Fibroblast of lung (primary cell): ENCODE measurements at regions not wholly inside any gene's neighbourhood (a gene's known extent, or its start where the extent isn't known, plus 50 kb on each side); places are given as distances from the start of the nearest gene placed in this dataset.

Experiments used
- DNase-seq, 2 donors: peaks; one replicate each; pipeline versions ENCODE4 v3.0.0 to v3.0.0-alpha.2; 2010; ENCODE audit warnings: low read depth in 2 of 2
- H2AFZ ChIP-seq: 2 replicates; pipeline ENCODE4 v1.5.1; 2012; ENCODE audit warnings: low read length, control low read depth, inconsistent platforms
- H3K27ac ChIP-seq: 2 replicates; pipeline ENCODE4 v1.5.1; 2011; ENCODE audit warnings: low read length, control low read depth; ENCODE audit not compliant: insufficient read depth
- H3K27me3 ChIP-seq: 2 replicates; pipeline ENCODE4 v1.5.1; 2011; ENCODE audit warnings: mild to moderate bottlenecking, low read length; ENCODE audit not compliant: control insufficient read depth, insufficient read depth
- H3K36me3 ChIP-seq: 2 replicates; pipeline ENCODE4 v1.5.1; 2011; ENCODE audit warnings: low read length; ENCODE audit not compliant: control insufficient read depth, insufficient read depth
- H3K4me1 ChIP-seq: 2 replicates; pipeline ENCODE4 v1.5.1; 2011; ENCODE audit warnings: low read length; ENCODE audit not compliant: control insufficient read depth, insufficient read depth; ENCODE audit errors: extremely low read depth
- H3K4me2 ChIP-seq: 2 replicates; pipeline ENCODE4 v1.5.1; 2011; ENCODE audit warnings: low read length, control low read depth; ENCODE audit not compliant: insufficient read depth; ENCODE audit errors: extremely low read depth
- H3K4me3 ChIP-seq, 4 experiments: fragments of 200-600 bp in 1 of 4; sonication (generic) in 1 of 4; replicated peaks in 1 of 4; 2 replicates each; pipeline ENCODE4 v1.5.1; 2011 to 2016; ENCODE audit warnings: low read length in 4 of 4, low read depth in 3 of 4, mild to moderate bottlenecking in 3 of 4, control low read depth in 2 of 4, inconsistent platforms in 1 of 4, mixed read lengths in 1 of 4; ENCODE audit not compliant: insufficient read depth in 1 of 4; ENCODE audit errors: control extremely low read depth in 1 of 4
- H3K79me2 ChIP-seq: 2 replicates; pipeline ENCODE4 v1.5.1; 2012; ENCODE audit warnings: mild to moderate bottlenecking, low read length, inconsistent platforms; ENCODE audit not compliant: control insufficient read depth, insufficient read depth
- H3K9ac ChIP-seq: 2 replicates; pipeline ENCODE4 v1.5.1; 2011; ENCODE audit warnings: mild to moderate bottlenecking, low read length, control low read depth; ENCODE audit not compliant: insufficient read depth
- H3K9me3 ChIP-seq: 2 replicates; pipeline ENCODE4 v1.5.1; 2012; ENCODE audit warnings: low read depth, low read length; ENCODE audit not compliant: control insufficient read depth, insufficient read depth
- H4K20me1 ChIP-seq: 2 replicates; pipeline ENCODE4 v1.5.1; 2011; ENCODE audit warnings: low read length; ENCODE audit not compliant: control insufficient read depth, insufficient read depth; ENCODE audit errors: extremely low read depth
- EZH2 ChIP-seq: IDR thresholded peaks from 2 replicates; pipeline ENCODE4 v1.5.1; 2012; ENCODE audit warnings: low read length, control low read depth, mild to moderate bottlenecking; ENCODE audit errors: missing control alignments
- TF ChIP-seq, protein P1 (sequence below), 2 donors: IDR thresholded peaks in 1 of 2; conservative IDR thresholded peaks in 1 of 2; 1 replicate in 1 of 2; 2 replicates in 1 of 2; pipeline ENCODE4 v1.5.1; 2011 to 2012; ENCODE audit warnings: low read length in 2 of 2, control low read depth in 1 of 2, inconsistent platforms in 1 of 2, low read depth in 1 of 2, mild to moderate bottlenecking in 1 of 2

DNA sequence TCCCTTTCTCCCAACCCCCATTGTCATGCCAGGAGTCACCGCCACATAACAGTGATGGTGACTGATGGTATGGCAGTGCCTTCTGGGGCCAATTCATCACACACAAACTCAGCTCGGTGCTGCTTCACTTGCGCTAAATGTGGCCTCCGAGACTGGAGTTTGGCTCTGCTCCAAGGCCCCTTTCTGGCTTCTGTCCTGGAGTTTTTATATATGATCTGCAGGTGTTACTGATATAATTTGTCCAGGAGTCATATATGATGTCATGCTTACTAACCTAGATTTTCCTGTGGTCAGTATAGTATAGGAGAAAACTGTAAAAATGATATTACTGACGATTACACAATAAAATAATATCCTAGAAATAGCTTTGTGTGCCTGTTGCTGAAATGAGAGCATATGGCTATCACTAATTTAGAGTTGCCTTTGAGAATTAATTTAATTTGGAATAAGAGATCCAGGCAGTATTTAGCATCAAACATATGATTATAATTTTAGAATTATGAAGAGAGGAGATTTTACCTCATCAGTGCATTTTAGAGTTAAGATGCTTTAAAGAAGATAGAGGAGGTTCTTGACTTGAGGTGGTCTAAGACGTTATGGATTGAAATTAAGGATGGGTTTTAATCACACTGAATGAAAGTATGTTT, 334.1 kb upstream of the CD180 start:
- Histone ChIP-seq H2AFZ (no peak overlapping the region), H3K4me2 (no peak overlapping the region), H3K79me2 (no peaks in the 10 kb centered on the region), H3K27ac (no peak overlapping the region), H3K4me1 (no peaks in the 10 kb centered on the region), H3K36me3 (no peaks in the 10 kb centered on the region), H3K9ac (no peak overlapping the region), H3K27me3 (no peaks in the 10 kb centered on the region), H3K4me3 (no peak overlapping the region), H3K9me3 (no peaks in the 10 kb centered on the region), H4K20me1 (no peaks in the 10 kb centered on the region)
- no peak for TF ChIP-seq EZH2
- TF ChIP-seq, protein P1, sequence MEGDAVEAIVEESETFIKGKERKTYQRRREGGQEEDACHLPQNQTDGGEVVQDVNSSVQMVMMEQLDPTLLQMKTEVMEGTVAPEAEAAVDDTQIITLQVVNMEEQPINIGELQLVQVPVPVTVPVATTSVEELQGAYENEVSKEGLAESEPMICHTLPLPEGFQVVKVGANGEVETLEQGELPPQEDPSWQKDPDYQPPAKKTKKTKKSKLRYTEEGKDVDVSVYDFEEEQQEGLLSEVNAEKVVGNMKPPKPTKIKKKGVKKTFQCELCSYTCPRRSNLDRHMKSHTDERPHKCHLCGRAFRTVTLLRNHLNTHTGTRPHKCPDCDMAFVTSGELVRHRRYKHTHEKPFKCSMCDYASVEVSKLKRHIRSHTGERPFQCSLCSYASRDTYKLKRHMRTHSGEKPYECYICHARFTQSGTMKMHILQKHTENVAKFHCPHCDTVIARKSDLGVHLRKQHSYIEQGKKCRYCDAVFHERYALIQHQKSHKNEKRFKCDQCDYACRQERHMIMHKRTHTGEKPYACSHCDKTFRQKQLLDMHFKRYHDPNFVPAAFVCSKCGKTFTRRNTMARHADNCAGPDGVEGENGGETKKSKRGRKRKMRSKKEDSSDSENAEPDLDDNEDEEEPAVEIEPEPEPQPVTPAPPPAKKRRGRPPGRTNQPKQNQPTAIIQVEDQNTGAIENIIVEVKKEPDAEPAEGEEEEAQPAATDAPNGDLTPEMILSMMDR (conservative IDR thresholded peaks at IDR 0.05 in 1 of 2, IDR thresholded peaks at IDR 0.05 in 1 of 2; ENCODE audit: low read depth in 1 of 2, low read length in 2 of 2) = no peak
- DNase-seq = peak; percentile 2 to 40

DNA sequence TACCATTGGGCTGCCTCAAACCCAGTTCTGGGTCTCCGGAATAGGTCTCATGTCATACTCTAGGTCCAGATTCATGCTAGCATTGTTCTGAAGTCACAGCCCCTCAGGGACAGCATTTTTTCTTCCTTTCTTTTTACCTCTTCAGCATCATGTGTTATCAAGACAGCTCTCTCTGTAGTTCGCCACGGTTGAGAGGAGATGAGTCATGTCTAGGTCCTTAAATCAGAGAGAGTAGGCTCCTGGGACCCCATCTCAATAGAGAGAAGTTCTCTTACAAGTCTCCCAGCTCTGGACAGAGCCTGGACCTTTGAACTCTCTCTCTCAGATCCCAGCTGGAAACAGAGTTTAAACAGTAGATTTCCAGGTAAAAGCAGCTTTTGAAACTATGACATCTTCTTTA, 332.4 kb upstream of the CD180 start:
- H3K9me3 ChIP-seq = no peaks in the 10 kb centered on the region
- no peaks in the 10 kb centered on the region for H3K4me1 ChIP-seq
- no peak overlapping the region for H3K27ac ChIP-seq
- H3K4me2 ChIP-seq = no peak overlapping the region
- H3K27me3 ChIP-seq = no peaks in the 10 kb centered on the region
- H3K4me3 ChIP-seq = no peak overlapping the region
- H3K79me2 ChIP-seq = no peaks in the 10 kb centered on the region
- DNase-seq = peak in 1 of 2 donors; percentile 6
- H4K20me1 ChIP-seq = no peaks in the 10 kb centered on the region
- no peaks in the 10 kb centered on the region for H3K36me3 ChIP-seq
- H2AFZ ChIP-seq = no peak overlapping the region
- TF ChIP-seq EZH2 = no peak
- TF ChIP-seq, protein P1 (conservative IDR thresholded peaks at IDR 0.05 in 1 of 2, IDR thresholded peaks at IDR 0.05 in 1 of 2; ENCODE audit: low read depth in 1 of 2, low read length in 2 of 2) = no peak
- no peak overlapping the region for H3K9ac ChIP-seq

DNA sequence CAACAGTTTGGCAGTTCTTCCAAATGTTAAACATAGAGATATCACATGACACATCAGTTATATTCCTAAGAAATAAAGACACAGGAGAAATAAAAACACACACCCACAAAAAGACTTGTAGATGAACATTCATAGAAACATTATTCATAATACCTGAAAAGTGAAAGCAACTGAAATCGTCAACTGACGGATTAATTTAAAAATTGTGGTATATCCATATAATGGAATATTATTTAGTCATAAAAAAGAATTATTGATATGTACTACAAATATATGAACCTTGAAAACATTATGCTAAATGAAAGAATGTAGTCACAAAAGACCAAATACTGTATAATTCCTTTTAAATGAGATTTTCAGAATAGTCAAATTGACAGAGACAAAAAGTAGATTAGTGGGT, 330.2 kb upstream of the CD180 start:
- H2AFZ ChIP-seq = no peak overlapping the region
- no peak overlapping the region for H3K4me3 ChIP-seq
- H3K4me2 ChIP-seq = no peak overlapping the region
- H3K9ac ChIP-seq = no peak overlapping the region
- no peaks in the 10 kb centered on the region for H3K4me1 ChIP-seq
- no peaks in the 10 kb centered on the region for H3K36me3 ChIP-seq
- DNase-seq = no peak
- H3K27ac ChIP-seq = no peak overlapping the region
- no peaks in the 10 kb centered on the region for H3K9me3 ChIP-seq
- H3K79me2 ChIP-seq = no peaks in the 10 kb centered on the region
- H3K27me3 ChIP-seq = no peaks in the 10 kb centered on the region
- no peak for TF ChIP-seq EZH2
- TF ChIP-seq, protein P1 (conservative IDR thresholded peaks at IDR 0.05 in 1 of 2, IDR thresholded peaks at IDR 0.05 in 1 of 2; ENCODE audit: low read depth in 1 of 2, low read length in 2 of 2) = no peak
- H4K20me1 ChIP-seq = no peaks in the 10 kb centered on the region
